ENCODE measurements at regions not wholly inside any gene's neighbourhood (a gene's known extent, or its start where the extent isn't known, plus 50 kb on each side); places are given as distances from the start of the nearest gene placed in this dataset.

DNA sequence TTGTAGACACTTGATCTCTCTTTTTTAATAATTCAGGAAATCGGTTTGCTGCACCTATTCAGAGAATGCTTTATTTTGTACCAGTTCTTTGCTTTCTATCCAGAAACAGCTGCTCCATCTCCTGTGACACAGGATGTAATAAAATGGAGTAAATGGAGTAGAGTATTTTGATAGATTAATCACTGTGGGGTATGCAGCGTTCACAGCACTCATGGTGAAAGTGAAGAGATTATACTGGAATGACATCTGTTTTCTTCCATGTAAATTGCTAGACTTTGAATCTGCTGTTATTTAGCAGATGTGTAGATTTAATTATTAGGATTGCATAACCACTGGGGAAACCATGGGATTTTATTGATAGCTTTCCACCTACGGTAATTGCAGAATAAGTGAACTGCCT, 227.3 kb upstream of the ARHGAP42 start:
- no peak overlapping the region for H2BK20ac ChIP-seq (ENCODE audit: low read length)
- no peaks in the 10 kb centered on the region for H3K79me2 ChIP-seq (ENCODE audit: control insufficient read depth in 1 of 2, insufficient read depth in 2 of 2, low read length in 2 of 2)
- H2AK5ac ChIP-seq (ENCODE audit: low read depth, low read length): no peak overlapping the region
- H3K14ac ChIP-seq (ENCODE audit: insufficient read length): no peak overlapping the region
- H2BK12ac ChIP-seq (ENCODE audit: low read depth, low read length): no peak overlapping the region
- H3K4me3 ChIP-seq (ENCODE audit: extremely low read depth in 1 of 4, insufficient read depth in 2 of 4, low read depth in 3 of 4, low read length in 4 of 4): no peak overlapping the region
- H3K27me3 ChIP-seq (replicated peaks in 1 of 4; ENCODE audit: control insufficient read depth in 3 of 4, extremely low read depth in 1 of 4, insufficient read depth in 3 of 4, low read length in 3 of 4): no peaks in the 10 kb centered on the region
- H3K9me3 ChIP-seq (ENCODE audit: insufficient read depth in 2 of 2, low read depth in 1 of 2, low read length in 1 of 2): no peaks in the 10 kb centered on the region
- H4K8ac ChIP-seq (ENCODE audit: extremely low read depth, insufficient read depth, low read length): no peak overlapping the region
- H2BK15ac ChIP-seq (ENCODE audit: low read length): no peak overlapping the region
- H3K18ac ChIP-seq (ENCODE audit: extremely low read depth, low read length): no peak overlapping the region
- H4K91ac ChIP-seq (replicated peaks; ENCODE audit: insufficient read length, low read length): no peak overlapping the region
- no peaks in the 10 kb centered on the region for H3K23me2 ChIP-seq (ENCODE audit: low read depth, low read length)
- no peak overlapping the region for H3K27ac ChIP-seq (ENCODE audit: low read depth, low read length)
- 84% methylated on average over 3 of the region's 3 CpGs; no CpG with 5 or more reads in 1 of the 2 experiments for WGBS, 2 experiments (ENCODE audit: extremely low coverage in 1 of 2, insufficient coverage in 1 of 2, insufficient read length in 1 of 2, insufficient replicate concordance in 2 of 2, low coverage in 1 of 2, low lambda C conversion rate in 2 of 2, missing lambda C conversion rate in 1 of 2)
- DNase-seq (ENCODE audit: low read depth in 1 of 2, low spot score in 2 of 2): no peak
- no peaks in the 10 kb centered on the region for H3K79me1 ChIP-seq (ENCODE audit: low read depth, low read length)
- no peak overlapping the region for H2BK120ac ChIP-seq (replicated peaks; ENCODE audit: low read depth, low read length)
- POLR2A ChIA-PET (ENCODE audit: partially characterized antibody): no interaction called here
- no peak overlapping the region for H2BK5ac ChIP-seq (ENCODE audit: low read depth, low read length)
- no peak for FAIRE-seq
- H4K5ac ChIP-seq (ENCODE audit: insufficient read length, low read depth, low read length): no peak overlapping the region
- H3K4me2 ChIP-seq (ENCODE audit: insufficient read depth in 1 of 2, low read depth in 2 of 2, low read length in 2 of 2): no peak overlapping the region
- no peaks in the 10 kb centered on the region for H3K4me1 ChIP-seq (replicated peaks in 1 of 4; ENCODE audit: control insufficient read depth in 3 of 4, insufficient read depth in 4 of 4, low read length in 3 of 4)
- TF ChIP-seq SIX5 (IDR thresholded peaks at IDR 0.05; ENCODE audit: low read depth, low read length) (no peak), BACH1 (IDR thresholded peaks at IDR 0.05; ENCODE audit: low read length) (no peak), CEBPB (IDR thresholded peaks at IDR 0.05; ENCODE audit: low read depth, low read length) (no peak), TAF1 (IDR thresholded peaks at IDR 0.05; ENCODE audit: low read depth, low read length) (no peak), ASH2L (IDR thresholded peaks at IDR 0.05; ENCODE audit: low read length) (no peak), POLR2A (IDR thresholded peaks at IDR 0.05; ENCODE audit: control extremely low read depth in 1 of 2, low read depth in 2 of 2, low read length in 2 of 2) (no peak), SIRT6 (IDR thresholded peaks at IDR 0.05; ENCODE audit: low read length) (no peak), CREB1 (IDR thresholded peaks at IDR 0.05) (no peak), RXRA (IDR thresholded peaks at IDR 0.05; ENCODE audit: insufficient read depth, low read depth, low read length) (no peak)
- TF ChIP-seq, protein P1, sequence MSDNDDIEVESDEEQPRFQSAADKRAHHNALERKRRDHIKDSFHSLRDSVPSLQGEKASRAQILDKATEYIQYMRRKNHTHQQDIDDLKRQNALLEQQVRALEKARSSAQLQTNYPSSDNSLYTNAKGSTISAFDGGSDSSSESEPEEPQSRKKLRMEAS (IDR thresholded peaks at IDR 0.05): no peak
- no peak overlapping the region for H2AFZ ChIP-seq (ENCODE audit: low read length)
- no peak overlapping the region for H3K9ac ChIP-seq (replicated peaks in 1 of 4; ENCODE audit: extremely low read depth in 1 of 4, low read depth in 3 of 4, low read length in 3 of 4)
- H3K36me3 ChIP-seq (ENCODE audit: control insufficient read depth in 2 of 4, insufficient read depth in 4 of 4, low read length in 3 of 4): no peaks in the 10 kb centered on the region
- no peak overlapping the region for H3K4ac ChIP-seq (replicated peaks; ENCODE audit: insufficient read length, low read depth, low read length)
- no peak overlapping the region for H3K56ac ChIP-seq (replicated peaks; ENCODE audit: insufficient read length, low read depth, low read length)
- no peak overlapping the region for H3K23ac ChIP-seq (ENCODE audit: insufficient read length)
- CTCF ChIA-PET (ENCODE audit: partially characterized antibody): no interaction called here
- H4K20me1 ChIP-seq (replicated peaks in 1 of 2; ENCODE audit: control insufficient read depth in 1 of 2, insufficient read depth in 2 of 2, low read length in 2 of 2): no peaks in the 10 kb centered on the region
